AML-193 (cell line): ENCODE measurements at regions not wholly inside any gene's neighbourhood (a gene's known extent, or its start where the extent isn't known, plus 50 kb on each side); places are given as distances from the start of the nearest gene placed in this dataset.
A peak's percentile ranks its signal among the peaks of the same experiment; 100 is the strongest.
"Not testable (repeated sequence)": the region's sequence is repeated elsewhere in the genome, so short reads cannot be mapped to it uniquely, and the experiment has no call there.

ENCODE experiments used
- DNase-seq, 2 experiments: peaks; one replicate each; lab custom pipeline; 2025; lab: John Stamatoyannopoulos, UW

- DNase-seq, result no peak
Observed at GRCh38 chr10:91745090-91745831, 53.0 kb upstream of the TNKS2 start.

- DNase-seq, result no peak
Observed at GRCh38 chr10:91743465-91743864, 54.8 kb upstream of the TNKS2 start.

- no peak for DNase-seq
Observed at GRCh38 chr10:91742229-91742628, 56.0 kb upstream of the TNKS2 start.

- no peak for DNase-seq
Observed at GRCh38 chr10:91741356-91741755, 56.9 kb upstream of the TNKS2 start.

- DNase-seq, result no peak
Observed at GRCh38 chr10:91740353-91740924, 57.8 kb upstream of the TNKS2 start.

- DNase-seq, result not testable (repeated sequence)
Observed at GRCh38 chr10:91732265-91732664, 66.0 kb upstream of the TNKS2 start.

GRCh38 chr10:91729339-91729738 lies 68.9 kb upstream of the TNKS2 start:
- DNase-seq, result not testable (repeated sequence)

GRCh38 chr10:91726355-91726754 lies 71.9 kb upstream of the TNKS2 start:
- DNase-seq, result no peak

- no peak for DNase-seq
Observed at GRCh38 chr10:91724933-91725332, 73.3 kb upstream of the TNKS2 start.

GRCh38 chr10:91713461-91714072 lies 80.7 kb upstream of the PPP1R3C start:
- no peak for DNase-seq

- DNase-seq, result no peak
Observed at GRCh38 chr10:91711885-91712680, 79.2 kb upstream of the PPP1R3C start.

GRCh38 chr10:91709394-91709798 lies 76.5 kb upstream of the PPP1R3C start:
- DNase-seq, result no peak

GRCh38 chr10:91708174-91708861 lies 75.4 kb upstream of the PPP1R3C start:
- no peak for DNase-seq

GRCh38 chr10:91707236-91707635 lies 74.4 kb upstream of the PPP1R3C start:
- DNase-seq, result no peak

- DNase-seq, result no peak
Observed at GRCh38 chr10:91705948-91706670, 73.2 kb upstream of the PPP1R3C start.

GRCh38 chr10:91702620-91703019 lies 69.7 kb upstream of the PPP1R3C start:
- DNase-seq, result no peak

GRCh38 chr10:91700788-91701444 lies 68.0 kb upstream of the PPP1R3C start:
- DNase-seq, result no peak

- DNase-seq, result no peak
Observed at GRCh38 chr10:91700273-91700672, 67.4 kb upstream of the PPP1R3C start.

GRCh38 chr10:91698258-91698657 lies 65.4 kb upstream of the PPP1R3C start:
- no peak for DNase-seq

- DNase-seq, result peak; percentile 14 to 25
Observed at GRCh38 chr10:91694170-91694794, 61.4 kb upstream of the PPP1R3C start.
